Stomach smooth muscle (tissue), 2 donors: ENCODE measurements at regions not wholly inside any gene's neighbourhood (a gene's known extent, or its start where the extent isn't known, plus 50 kb on each side); places are given as distances from the start of the nearest gene placed in this dataset.

ENCODE experiments used
- H3K27ac ChIP-seq: one replicate; pipeline ENCODE4 v1.7.0; 2013; ENCODE audit warnings: mild to moderate bottlenecking, low read length, inconsistent platforms
- H3K27me3 ChIP-seq, 2 donors: one replicate each; pipeline ENCODE4 v1.7.0; 2013; ENCODE audit warnings: low read length in 2 of 2; ENCODE audit not compliant: insufficient read depth in 2 of 2, control insufficient read depth in 1 of 2
- H3K36me3 ChIP-seq, 2 donors: one replicate each; pipeline ENCODE4 v1.7.0; 2013; ENCODE audit warnings: low read length in 2 of 2; ENCODE audit not compliant: control insufficient read depth in 2 of 2, insufficient read depth in 2 of 2
- H3K4me1 ChIP-seq: one replicate; pipeline ENCODE4 v1.7.0; 2013; ENCODE audit warnings: low read length; ENCODE audit not compliant: control insufficient read depth, insufficient read depth
- H3K4me3 ChIP-seq, 2 donors: one replicate each; pipeline ENCODE4 v1.7.0; 2013; ENCODE audit warnings: low read length in 2 of 2
- H3K9ac ChIP-seq, 2 donors: one replicate each; pipeline ENCODE4 v1.7.0; 2013; ENCODE audit warnings: low read length in 2 of 2, mild to moderate bottlenecking in 1 of 2
- H3K9me3 ChIP-seq, 2 donors: one replicate each; pipeline ENCODE4 v1.7.0; 2013; ENCODE audit warnings: low read length in 2 of 2; ENCODE audit not compliant: control insufficient read depth in 2 of 2
- donor health status: healthy.
- donor health status: Pancreatic carcinoma.

DNA sequence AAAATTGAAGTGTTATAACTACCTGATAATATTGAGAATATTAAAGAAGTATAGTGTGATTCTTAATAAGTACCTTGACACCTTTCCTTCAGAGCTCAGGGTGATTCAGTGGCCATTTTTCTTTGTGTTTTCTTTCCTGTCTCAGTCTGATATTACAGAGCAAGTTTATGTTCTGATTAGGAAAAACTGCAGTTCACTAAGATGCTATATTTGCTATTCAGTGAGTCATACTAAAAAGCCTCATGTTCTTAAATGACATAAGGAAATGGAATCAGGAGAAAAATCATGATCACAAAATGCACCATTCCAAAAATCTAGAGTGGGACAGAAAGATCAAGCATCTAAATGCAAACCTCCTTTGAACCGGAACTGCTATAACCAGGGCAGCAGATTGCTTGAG is 390.6 kb upstream of the ATP2B1 start:
- H3K4me1 ChIP-seq = no peaks in the 10 kb centered on the region
- H3K27me3 ChIP-seq = no peaks in the 10 kb centered on the region
- no peak overlapping the region for H3K9ac ChIP-seq
- no peak overlapping the region for H3K27ac ChIP-seq
- no peak overlapping the region for H3K4me3 ChIP-seq
- H3K36me3 ChIP-seq = no peaks in the 10 kb centered on the region
- no peaks in the 10 kb centered on the region for H3K9me3 ChIP-seq

DNA sequence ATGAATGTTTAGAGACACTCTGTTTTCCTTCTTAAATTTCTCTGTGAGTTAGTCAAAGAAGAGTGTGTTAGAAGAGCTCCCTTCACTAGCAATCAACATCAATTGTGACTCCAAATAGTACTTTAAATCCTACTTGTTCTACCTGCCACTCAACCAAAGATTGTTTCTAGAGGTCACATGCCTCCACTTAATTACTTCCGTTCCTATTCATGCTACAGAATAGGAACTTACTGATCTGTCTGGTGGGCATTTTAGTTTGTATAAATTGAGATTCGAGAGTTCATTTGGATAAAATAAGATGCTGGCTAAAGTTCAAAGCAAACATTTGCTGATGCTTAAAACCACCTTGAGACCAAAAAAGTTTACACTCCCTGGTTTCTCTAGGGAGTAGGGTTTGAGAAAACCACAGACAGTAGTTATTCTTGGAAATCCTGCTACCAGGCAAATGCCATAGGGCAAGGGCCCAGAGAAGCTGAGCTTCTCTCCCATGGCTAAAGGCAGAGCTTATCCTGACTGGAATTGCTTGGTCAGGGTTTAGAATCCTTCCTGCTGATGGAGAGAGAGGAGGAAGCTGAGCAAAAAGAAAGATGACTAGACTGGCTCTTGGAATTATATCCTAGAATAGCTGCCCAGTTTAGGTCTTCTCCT is 389.6 kb upstream of the ATP2B1 start:
- Histone ChIP-seq H3K9ac (no peak overlapping the region), H3K27ac (no peak overlapping the region), H3K4me3 (no peak overlapping the region), H3K9me3 (no peaks in the 10 kb centered on the region), H3K27me3 (no peaks in the 10 kb centered on the region), H3K36me3 (no peaks in the 10 kb centered on the region), H3K4me1 (no peaks in the 10 kb centered on the region)

DNA sequence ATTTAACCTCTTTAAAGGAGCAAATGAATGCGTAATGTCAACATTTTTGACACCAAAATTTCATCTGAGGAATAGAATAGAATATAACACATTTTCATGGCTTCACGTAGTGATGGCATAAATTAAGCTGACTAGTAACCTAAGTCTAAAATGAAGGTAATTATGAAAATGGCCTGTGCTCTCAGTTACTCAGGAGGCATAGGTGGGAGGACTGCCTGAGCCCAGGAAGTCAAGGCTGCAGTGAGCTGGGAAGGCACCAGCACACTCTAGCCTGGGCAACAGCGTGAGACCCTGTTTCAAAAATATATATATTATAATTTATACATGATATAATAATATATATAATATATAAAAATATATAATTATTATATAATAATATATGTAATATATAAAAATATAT is 383.2 kb upstream of the ATP2B1 start:
- Histone ChIP-seq H3K36me3 (no peaks in the 10 kb centered on the region), H3K27ac (no peak overlapping the region), H3K4me3 (no peak overlapping the region)

DNA sequence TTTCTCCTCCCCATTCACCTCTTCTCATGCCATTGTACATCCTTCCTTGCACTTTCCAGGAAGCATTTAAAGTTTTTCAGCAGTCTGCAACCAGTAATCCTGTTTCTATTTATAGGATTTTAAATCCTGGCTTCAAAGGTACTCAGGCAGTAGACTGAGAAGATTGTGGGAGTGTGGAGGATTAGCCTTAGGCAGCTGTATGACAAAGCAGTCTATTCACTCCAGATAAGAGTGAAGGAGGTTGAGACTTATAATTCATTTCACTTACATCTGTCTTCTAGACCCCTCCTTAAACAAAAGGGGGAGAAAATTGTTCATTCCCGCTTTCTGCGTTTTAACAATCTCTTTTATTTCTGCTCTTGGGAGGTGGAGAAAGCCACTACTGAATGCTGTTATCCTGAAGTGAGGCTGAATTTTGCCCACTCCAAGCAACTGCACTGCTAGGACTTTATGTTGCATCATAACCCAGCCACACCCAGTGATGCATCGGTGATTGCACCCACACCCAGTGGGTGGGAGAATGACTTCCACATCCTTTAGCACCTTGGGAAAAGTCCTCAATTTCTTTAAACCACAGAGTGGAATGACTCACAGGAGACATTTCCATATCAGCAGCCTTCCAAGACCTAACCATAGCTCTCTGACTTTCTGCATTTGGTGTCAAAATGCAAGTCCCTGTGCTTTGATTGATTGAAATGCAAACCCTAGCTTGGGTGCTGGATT is 382.5 kb upstream of the ATP2B1 start:
- Histone ChIP-seq H3K9ac (no peak overlapping the region), H3K36me3 (no peaks in the 10 kb centered on the region), H3K4me3 (no peak overlapping the region), H3K27ac (no peak overlapping the region), H3K27me3 (no peaks in the 10 kb centered on the region), H3K4me1 (no peaks in the 10 kb centered on the region), H3K9me3 (no peaks in the 10 kb centered on the region)

More for the DNA sequence above, 383.2 kb upstream of the ATP2B1 start:
- Histone ChIP-seq H3K9ac (no peak overlapping the region), H3K27me3 (no peaks in the 10 kb centered on the region), H3K9me3 (no peaks in the 10 kb centered on the region), H3K4me1 (no peaks in the 10 kb centered on the region)

DNA sequence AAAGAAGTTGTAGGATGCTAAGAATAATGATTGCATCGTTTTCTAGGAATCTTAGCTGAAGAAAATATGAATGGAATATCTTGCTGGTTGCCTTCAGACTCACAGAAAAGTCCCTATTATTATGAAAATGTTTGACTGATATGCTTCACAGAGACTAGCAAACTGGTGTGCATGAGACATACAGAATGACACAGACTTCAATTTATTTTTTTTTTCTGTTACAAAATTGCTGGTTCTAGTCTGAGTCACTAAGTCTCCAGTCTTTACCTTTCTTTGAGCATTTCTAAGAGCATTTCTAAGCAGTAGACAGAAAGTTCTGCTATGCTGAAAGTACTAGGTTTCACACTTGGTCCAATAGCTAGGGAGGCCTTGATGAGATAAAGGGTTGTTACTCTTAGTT is 377.6 kb upstream of the ATP2B1 start:
- no peak overlapping the region for H3K4me3 ChIP-seq
- H3K36me3 ChIP-seq = no peaks in the 10 kb centered on the region
- H3K27ac ChIP-seq = no peak overlapping the region
- H3K9me3 ChIP-seq = no peaks in the 10 kb centered on the region
- H3K4me1 ChIP-seq = no peaks in the 10 kb centered on the region
- no peak overlapping the region for H3K9ac ChIP-seq
- H3K27me3 ChIP-seq = no peaks in the 10 kb centered on the region

DNA sequence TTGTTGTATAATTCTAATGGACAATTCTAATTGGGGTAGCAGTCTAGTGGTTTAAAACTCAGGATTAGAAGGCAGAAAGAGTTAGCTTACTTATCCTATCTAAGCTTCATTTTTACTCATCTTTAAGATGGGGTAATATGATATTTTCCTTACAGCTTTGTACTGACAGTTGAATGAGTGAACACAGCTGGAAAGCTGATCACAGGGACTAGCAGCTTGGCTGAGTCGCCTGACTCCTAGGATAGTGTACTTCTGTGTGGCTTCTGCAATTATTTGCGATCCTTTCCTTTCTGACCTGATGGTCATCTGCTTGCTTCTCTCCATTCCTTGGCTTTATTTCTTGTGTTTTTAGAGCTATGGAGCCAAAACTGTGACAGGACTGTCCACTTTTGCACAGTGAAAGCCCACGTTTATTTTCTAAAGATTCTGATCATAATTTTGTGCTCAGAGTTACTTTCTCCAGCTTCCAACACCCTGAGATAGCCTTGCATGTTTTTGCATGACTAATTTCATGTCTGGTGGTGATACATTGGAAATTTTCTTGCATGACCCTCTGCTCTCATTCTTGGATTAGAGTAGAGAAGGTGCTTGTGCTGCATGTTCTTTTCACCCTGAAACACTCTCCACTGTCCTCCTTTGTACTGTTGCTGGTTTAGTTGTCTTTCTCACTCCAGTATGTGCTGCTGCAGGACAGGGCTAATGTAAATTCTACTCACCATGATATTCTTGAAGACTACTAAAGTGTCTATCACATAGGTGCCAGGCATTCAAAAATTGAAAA is 377.0 kb upstream of the ATP2B1 start:
- H3K4me3 ChIP-seq = no peak overlapping the region
- H3K9ac ChIP-seq = no peak overlapping the region
- H3K9me3 ChIP-seq = no peaks in the 10 kb centered on the region
- H3K4me1 ChIP-seq = no peaks in the 10 kb centered on the region
- no peaks in the 10 kb centered on the region for H3K36me3 ChIP-seq
- no peak overlapping the region for H3K27ac ChIP-seq
- H3K27me3 ChIP-seq = no peaks in the 10 kb centered on the region

DNA sequence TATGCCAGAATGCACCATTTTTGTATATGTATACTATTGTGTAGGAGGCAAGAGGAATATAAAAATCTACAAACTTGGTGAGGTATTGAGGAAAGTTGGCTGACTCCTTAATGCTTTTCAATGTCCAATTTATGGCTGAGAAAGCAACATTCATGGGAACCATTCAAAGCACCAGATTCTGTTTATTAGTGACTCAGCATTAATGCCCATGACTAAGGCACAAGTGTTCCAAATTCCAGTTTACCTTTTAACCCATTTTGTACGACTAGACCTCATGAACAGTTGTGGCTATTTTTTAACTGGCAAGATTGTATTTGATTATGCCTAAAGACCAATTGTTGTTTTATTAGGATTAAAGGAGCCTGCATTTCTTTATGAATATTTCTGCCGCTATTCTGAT is 375.4 kb upstream of the ATP2B1 start:
- H3K27me3 ChIP-seq = no peaks in the 10 kb centered on the region
- no peak overlapping the region for H3K4me3 ChIP-seq
- no peaks in the 10 kb centered on the region for H3K9me3 ChIP-seq
- H3K4me1 ChIP-seq = no peaks in the 10 kb centered on the region
- H3K36me3 ChIP-seq = no peaks in the 10 kb centered on the region
- H3K27ac ChIP-seq = no peak overlapping the region
- H3K9ac ChIP-seq = no peak overlapping the region

DNA sequence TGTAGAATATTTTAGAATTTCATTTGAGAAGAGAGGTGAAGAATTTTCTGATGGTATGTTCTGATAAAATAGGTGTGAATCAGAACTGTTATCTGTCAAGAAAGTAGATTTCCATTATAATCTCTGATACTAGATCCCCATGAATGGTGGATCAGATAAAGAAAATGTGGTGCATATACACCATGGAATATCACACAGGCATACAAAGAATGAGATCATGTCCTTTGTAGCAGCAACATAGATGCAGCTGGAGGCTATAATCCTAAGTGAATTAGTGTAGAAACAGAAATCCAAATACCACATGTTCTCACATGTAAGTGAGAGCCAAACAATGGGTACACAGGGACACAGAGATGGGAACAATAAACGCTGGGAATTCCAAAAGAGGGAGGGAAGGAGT is 372.0 kb upstream of the ATP2B1 start:
- no peaks in the 10 kb centered on the region for H3K4me1 ChIP-seq
- no peak overlapping the region for H3K9ac ChIP-seq
- no peak overlapping the region for H3K4me3 ChIP-seq
- no peaks in the 10 kb centered on the region for H3K27me3 ChIP-seq
- H3K9me3 ChIP-seq = no peaks in the 10 kb centered on the region
- no peak overlapping the region for H3K27ac ChIP-seq
- H3K36me3 ChIP-seq = no peaks in the 10 kb centered on the region

DNA sequence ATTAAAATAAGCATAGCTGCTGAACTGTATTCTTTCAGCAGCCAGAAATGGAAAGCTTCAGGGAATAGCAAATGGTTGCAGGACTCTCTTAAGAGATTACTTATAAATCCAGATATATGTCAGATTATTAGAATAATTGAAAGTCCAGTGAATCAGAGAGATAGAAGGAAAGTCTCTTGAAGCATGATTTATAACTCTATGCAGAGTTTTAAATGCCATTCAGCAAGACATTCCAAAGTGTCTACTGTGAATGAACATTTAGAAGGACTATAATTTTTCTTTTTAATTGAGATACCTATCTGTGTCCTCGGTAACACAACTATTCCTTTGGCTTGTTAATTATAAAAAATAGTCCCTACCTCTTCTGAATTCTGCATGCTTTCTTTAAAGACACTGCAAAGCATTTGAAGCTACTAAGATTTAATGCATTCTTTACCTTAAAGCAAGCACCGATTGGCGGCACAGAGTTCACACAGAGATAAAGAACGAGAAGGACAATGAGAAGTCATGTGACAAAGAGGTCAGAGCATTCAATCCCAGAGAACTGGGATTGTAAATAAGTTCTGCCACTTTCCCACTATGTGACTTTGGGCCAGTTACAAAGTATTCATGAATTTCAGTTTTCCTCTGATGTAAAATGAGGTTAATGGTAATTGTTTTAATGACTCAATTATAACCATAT is 371.0 kb upstream of the ATP2B1 start:
- Histone ChIP-seq H3K9ac (no peak overlapping the region), H3K27me3 (no peaks in the 10 kb centered on the region), H3K4me3 (no peak overlapping the region), H3K27ac (no peak overlapping the region), H3K9me3 (no peaks in the 10 kb centered on the region), H3K4me1 (no peaks in the 10 kb centered on the region), H3K36me3 (no peaks in the 10 kb centered on the region)

DNA sequence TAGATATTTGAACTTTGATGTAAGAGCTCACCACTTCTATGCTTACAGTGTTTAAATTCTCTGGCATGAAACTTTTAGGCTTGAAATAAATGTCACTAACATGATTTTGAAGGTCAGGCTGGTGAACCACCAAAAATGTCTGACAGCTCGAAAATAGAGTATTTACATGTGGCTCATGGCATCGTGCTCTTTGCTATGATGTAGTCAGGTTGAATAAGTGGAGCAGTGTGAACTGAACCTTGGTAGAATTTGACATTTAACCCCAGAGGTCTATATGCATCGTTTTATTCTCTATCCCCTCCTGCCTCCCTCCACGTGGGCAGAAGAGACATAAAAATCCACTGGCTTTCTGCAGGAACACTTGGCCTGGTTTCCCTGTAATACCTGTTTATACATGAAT is 369.7 kb upstream of the ATP2B1 start:
- Histone ChIP-seq H3K4me3 (no peak overlapping the region), H3K4me1 (no peaks in the 10 kb centered on the region), H3K27ac (no peak overlapping the region), H3K9ac (no peak overlapping the region), H3K9me3 (no peaks in the 10 kb centered on the region), H3K36me3 (no peaks in the 10 kb centered on the region), H3K27me3 (no peaks in the 10 kb centered on the region)
